Activated T-cell treated with anti-CD3 and anti-CD28 coated beads for 24 hours (primary cell): ENCODE measurements at regions not wholly inside any gene's neighbourhood (a gene's known extent, or its start where the extent isn't known, plus 50 kb on each side); places are given as distances from the start of the nearest gene placed in this dataset.

Experiments used
- DNase-seq: peaks from one replicate; pipeline ENCODE4 v3.0.0-alpha.2; 2020; ENCODE audit warnings: low read depth

DNA sequence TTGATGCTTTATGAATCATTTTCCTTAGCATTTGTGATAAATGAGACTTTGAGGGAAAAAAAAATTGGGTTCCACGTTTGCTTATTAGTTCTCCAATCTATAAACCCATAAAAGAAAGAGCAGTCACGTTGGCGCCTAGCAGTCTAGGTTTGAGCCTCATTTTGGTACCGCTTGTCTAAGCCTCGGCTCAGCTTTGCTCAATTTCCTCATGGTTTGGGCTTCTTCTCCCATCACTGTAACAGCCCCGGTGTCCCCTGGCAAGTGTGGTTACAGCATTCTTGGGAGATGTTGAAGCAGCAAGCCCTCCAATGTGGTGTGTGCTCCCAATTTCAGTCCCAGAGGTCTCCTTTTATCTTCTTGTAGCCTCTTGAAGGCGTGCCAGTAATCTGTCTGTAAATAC lies 578.4 kb downstream of the CDK5RAP2 start:
- no peak for DNase-seq

DNA sequence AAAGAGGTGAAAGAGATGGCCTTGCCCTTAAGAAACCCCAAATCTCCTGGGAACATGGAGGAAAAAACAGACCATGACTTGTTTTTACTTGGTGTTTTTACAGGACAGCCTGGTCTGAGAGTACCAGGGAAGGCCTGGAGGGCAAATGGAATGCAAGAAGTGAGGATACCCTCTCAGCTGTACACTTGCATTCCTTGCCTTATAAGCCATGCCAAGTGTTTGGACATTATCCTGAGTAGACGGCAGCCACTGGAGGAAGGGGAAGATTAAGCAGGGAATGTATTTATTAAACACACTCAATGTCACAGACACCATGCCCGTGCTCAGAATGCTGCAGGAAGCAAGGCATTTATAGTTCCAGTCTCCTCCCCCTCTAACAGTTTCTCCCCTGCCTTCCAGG lies 581.4 kb downstream of the CDK5RAP2 start:
- no peak for DNase-seq

DNA sequence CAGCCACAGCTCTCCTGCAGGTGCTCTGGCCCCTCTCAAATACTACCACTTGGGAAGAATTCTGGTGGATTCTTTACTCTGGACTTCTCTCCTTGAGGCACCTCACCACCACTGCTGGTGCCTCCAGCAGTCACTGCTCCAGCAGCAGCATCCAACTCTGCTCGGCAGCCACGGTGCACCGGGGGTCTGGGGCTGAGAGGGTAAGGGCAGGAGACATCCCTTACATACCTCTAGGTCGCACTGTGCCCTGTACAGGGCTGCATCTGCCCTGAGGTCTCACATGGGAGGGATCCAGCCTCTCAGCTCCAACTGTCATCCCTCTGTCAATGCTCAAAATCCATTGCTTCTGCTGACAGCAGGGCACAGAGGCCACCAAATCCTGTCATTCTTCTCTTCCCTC lies 588.2 kb downstream of the CDK5RAP2 start:
- DNase-seq, result no peak

DNA sequence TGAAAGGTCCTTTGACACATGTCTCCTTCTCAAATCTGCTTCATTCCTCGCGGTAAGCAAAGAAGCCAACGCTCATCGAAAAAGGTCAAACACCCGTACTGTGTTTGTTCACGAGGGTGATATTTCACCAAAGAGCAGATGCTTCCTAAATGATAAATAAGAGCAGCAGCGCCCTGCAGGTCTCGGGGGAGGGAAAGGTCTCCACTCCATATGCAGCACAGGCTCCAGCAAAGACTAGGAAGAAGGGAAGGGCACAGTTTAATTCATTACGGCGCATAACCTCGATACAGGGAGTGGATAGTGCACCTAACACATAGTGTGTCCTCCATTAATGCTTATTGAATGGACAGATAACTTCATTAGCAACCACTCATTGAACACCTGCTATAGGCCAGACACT lies 593.3 kb downstream of the CDK5RAP2 start:
- no peak for DNase-seq

DNA sequence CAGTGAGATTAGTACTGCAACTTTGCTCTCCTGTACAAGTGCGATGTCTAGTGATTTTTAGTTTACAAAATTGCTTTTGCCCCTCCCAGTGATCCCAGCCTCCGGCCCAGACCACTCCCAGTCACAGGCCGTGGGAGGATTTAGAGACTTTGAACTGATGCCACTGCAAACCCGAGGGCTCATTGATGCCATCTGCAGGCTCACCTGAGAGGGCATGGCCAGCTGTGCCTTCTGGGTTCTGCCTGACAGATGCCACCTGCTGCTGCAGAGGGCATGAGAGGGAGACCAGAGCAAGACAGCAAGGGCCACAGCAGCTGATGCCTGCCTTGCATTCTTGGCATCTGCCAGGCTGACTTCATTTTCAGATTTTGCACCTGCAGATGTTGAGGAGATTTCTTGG lies 593.8 kb downstream of the CDK5RAP2 start:
- no peak for DNase-seq

DNA sequence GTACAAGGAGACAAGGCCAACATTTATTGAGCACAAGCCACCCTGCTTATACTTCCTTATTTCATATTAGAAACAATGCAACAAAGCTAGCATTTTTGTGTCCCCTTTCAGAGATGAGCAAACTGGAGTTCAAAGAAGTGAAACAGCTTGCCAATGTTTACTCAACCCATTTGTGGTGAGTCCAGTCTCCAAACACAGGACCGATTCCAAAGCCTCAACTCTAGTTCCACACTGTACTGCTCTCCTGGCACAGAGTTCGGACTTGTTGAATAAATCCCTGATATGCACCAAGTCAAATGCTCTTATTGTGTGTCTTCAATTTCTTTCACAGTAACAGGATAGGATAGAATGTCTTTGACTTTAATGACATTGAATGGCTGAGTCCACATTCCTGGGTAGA lies 604.8 kb upstream of the BRINP1 start:
- no peak for DNase-seq

DNA sequence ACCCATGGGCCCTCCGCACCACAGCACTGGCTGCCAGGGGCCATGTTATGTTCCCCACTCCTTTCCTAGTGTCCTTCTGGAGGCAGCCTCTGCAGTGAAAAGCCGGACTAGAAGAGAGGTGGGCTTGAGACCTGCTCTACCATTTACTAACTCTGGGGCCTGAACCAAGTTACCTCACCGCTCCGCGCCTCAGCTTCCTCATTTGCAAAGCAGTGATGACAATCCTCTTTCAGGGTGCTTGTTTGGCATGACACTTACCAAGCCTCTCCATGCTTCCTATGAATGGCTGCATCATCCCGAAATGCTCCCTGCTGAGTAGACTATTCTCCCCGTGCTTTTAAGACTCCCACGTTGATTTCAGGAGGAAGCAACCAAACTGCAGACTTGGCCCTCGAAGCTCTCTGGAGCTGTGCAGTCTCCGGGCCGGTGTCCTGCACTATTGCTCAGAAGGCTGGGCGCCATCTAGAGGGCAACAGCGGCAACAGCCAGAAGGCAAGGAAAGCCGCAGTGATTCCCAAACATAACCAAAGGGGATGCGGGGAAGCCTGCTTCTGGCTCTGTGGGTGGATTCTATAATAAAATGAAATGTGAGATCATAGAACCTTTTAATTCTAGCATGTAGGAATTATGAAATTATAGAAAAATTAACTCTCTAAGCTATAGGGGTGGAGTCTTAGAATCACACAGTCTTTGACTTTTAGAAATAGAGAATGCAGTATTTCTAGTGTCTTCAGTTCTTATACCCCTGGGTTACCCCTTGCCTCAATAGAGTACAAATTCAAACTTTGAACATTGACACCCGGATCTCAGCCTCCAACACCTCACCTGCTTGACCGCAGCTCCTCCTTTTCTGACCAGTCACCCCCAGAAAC lies 599.8 kb upstream of the BRINP1 start:
- peak; percentile 13 for DNase-seq

DNA sequence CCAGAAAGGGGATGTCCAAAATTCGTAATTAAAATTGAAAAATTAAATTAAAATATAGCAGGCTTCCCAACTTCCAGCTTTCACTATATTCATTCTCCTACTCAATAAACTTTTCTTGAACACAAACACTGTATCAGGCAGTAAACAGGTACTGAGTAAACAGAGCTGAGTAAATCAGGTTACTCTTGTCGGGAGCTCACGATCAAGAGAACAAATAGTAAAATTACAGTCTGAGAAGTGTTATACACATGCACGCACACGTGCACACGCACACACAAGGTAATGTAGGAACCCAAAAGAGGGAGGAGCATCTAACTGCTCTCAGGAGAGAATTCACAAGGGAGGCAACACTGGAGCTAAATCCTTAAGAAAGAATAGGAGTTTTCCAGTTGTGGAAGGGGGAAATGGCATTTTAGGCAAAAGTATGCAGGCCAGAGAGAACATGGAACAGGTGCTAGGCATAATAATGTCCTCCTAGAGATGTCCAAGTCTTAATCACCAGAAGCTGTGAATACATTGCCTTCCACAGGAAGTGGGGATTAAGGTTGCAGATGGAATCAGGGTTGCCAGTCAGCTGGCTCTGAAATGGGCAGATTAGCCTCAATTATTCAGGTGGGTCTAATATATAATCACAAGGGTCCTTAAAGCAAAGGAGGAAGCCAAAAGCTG lies 598.8 kb upstream of the BRINP1 start:
- DNase-seq, result no peak

DNA sequence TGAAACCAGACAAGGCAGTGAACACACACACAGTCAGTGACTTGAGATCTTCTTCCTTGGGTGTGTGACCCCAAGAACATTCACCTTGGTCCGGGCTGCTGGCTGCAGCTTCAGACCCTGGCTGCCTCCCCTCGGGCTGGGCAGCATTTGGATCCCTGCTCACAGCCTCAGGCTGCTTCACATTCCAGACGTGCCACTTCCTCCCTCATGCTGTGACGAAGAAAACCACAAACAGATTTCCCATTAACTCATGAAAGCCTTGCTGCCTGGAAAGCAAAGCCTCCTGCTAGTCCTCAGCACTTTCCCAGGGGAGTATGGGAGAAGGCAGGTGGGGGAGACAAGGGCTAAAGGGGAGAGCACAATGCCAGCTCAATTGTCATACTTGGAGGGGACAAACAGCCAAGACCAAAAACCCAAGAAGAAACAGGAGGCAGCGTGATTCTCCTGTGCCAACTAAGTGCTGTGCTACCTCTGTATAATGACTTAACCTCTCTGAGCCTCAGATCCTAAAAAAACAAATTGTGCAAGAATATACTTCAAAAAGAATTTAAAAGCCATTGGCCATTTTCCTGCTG lies 594.6 kb upstream of the BRINP1 start:
- DNase-seq, result no peak

DNA sequence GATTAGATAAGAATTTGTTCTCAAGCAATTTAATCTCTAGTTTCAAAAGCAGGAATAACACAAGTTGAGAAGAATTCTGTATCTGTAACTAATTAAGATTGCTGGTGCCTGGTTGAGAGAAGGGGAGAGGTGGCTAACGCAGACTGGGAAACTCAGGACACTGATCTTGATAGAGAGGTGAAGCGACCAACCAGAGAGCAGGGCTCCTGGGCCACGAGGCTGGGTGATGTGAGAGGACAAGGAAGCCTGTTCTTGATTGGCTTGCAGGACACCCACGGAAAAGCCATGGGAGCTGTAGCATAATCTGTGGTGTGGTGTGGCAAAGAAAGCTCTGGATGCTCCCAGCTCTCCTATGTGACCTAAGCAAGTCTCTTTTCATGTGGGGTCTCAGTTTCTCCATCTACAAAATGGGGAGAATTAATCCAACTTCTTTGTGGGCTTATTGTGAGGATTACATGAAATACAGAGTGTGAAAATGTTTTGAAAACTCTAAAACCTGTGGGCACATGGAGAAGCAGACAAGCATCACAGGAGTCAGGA lies 594.1 kb upstream of the BRINP1 start:
- DNase-seq, result no peak

DNA sequence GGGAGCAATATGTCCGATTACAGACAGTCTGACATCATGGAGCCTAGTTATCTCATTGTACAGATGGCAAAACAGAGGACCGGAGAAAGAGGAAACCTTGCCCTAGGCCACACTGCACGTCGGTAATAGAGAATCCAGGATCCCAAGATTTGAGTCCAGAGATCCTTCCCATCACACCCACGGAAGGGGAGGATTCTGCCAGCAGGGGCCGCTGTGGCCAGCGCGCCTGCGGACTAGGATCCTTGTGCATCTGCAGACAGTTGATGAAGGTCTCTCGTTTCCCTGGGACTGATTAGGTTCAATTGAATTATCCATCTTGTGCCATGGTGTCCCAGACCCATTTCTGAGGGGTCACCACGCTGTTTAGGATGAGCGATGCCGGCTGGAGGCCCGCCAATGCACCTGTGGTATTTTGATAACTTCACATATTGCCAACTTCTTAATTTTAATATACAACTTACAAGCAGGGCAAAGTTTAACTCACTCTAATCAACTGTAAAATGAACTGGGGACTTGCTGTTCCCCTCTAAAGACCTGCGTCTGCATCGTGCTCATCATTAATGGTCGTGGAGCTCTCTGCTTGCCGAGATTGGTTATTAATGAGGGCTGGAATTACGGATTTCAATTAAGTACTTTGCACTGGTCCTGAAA lies 592.7 kb upstream of the BRINP1 start:
- no peak for DNase-seq

DNA sequence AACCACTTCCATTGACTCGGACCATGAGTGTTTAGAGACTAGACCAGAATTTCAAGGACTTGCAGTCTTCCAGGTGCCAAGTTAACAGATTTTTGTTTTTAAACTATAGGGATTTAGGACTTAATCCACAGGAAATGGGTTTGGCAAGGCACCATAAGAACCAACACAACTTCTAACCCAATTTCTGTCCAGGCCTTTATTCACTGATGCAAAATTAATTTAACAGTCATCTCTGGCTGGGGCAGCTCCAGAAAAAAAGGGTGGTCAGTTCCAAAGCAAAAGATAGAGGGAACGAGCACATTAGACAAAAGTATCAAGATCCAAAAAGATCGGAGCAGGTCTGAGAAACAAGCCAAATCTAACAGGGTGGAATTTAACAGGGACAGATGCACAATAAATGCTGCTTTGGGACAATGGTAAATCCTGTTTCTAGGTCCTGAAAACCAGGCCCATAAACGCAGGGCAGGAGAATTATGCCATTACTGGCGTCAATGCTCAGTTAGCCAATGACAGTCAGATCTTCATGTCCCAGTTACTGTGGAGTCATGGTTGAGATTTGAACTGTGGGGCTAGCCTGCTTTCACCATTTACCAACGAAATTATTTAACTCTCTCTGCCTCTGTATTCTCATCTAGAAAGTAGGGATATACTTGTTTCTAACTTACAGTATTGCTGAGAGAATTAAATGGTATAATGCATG lies 590.8 kb upstream of the BRINP1 start:
- DNase-seq, result no peak

DNA sequence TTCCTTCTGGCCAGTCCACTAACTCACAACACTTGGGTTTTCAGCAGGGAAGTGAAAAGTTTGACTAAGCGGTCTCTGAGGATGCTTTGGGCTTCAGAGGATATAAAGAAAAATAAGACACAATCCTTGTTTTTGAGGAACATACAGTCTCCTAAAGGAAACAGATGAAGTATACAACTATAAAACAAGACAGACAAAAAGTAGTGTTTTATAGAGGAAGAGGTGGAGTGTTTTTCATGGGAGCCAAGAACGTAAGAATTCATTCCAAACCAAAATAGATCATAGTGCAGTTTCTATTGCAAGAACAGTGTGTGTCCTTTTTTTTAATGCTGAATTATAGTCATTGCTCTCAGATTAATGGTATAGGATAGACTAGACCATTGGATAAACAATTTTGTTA lies 586.9 kb upstream of the BRINP1 start:
- no peak for DNase-seq

DNA sequence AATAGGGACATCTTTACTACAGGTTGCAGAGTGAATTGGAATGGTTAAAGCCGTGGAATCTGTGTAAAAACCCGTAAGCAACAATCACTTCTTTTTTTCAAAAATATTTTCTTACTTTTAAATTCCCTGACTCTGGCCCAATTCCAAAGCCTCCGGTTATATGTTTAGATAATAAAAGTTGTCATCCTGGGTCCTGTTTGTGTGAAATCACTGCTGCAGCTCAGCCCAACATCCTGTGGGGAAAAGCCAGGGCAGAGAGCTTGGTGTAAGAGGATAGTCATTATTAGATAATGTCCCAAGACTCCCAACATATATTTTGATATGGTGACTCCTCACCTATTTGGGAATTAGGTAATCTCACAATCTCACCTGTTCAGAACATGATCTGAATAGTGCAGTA lies 586.0 kb upstream of the BRINP1 start:
- DNase-seq, result no peak

DNA sequence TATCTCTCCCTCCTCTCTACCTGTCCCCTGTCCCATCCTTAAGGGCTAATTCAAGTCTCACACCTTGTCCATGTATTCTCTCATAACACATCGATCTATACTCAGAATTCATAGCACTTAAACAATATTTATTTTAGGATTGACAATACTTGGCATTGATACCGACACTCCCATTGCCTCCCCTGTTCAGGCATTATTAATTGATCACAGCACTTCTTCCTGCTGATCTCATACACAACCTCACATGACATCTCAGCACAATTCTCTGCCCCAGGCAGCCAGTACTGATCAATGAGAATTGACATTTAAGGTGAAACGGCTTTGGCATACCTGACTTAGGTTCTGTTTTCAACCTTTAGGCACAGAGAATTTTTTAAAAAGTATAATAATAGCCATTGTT lies 582.4 kb upstream of the BRINP1 start:
- DNase-seq, result no peak

DNA sequence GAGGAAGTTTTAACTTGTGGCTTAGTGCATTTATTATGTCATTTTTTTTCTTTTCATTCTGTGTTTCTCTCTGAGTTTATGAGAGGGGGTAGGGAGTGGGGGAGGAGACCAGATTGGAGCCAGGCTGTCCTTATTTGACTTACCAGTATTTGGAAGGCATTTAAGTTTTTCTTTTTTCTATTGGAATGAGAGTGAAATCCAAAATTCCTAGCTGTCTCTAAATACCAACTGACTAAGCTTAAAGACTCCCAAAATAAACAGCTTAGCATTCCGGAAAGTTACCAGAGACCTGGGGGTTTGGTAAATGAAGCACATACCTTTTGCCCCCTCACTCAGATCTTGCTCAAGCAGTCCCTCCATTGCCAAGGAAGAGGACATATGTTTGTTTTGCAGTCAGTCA lies 581.9 kb upstream of the BRINP1 start:
- DNase-seq, result no peak

DNA sequence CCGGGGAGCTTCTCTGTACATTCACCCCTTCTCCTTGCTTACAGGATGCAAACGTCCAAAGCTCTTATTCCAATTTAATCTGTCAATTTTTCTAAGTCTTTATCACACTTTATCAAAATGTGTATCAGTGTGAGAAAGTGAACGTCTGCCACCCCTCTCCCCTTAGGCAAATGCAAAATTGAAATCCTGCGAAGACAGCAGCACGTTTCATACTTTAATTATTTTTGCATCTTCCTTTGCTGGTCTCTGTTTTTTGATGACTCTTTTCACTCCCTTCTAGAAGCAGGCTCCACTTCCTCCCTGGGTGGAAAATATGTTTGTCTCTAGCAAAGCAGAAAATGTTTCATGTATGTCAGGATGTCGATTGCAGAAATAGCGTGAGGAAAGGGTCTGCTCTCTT lies 576.5 kb upstream of the BRINP1 start:
- DNase-seq, result no peak

DNA sequence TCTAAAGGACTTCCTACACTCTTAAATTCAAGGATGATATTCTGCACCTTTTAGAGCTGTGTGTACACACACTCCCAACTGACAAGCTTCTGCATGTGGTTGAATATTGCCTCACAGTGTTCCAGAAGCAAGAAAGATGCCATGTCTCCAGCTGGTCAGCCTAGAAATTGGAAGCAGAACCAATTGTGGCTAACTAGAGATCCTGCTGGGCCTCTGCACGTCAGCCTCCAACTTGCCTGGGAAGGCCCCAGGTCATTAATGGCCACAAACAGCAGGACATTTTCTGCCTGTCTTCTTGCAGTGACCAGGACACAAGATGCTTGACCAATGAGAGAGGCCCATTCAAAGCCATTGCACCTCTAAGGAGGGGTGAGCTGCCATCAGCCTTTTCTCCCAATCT lies 571.9 kb upstream of the BRINP1 start:
- no peak for DNase-seq

DNA sequence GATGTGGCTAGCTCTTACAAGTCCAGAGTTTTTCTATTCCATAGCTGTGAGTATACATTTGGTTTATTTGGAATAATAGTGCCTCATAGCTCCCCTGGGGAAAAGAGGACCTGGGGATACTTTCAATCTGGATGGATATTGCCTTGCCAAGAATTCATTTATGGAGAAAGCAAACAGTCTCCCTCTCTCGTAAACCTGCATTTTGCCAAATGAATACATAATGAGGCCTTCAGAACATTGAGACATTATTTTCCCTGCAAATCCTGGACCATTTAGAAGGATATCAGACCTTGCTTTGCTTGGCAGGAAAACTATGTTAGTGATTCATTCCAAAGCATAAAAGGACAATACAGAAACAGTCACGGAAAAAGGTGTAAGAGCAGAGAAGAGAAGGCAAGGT lies 569.6 kb upstream of the BRINP1 start:
- no peak for DNase-seq

DNA sequence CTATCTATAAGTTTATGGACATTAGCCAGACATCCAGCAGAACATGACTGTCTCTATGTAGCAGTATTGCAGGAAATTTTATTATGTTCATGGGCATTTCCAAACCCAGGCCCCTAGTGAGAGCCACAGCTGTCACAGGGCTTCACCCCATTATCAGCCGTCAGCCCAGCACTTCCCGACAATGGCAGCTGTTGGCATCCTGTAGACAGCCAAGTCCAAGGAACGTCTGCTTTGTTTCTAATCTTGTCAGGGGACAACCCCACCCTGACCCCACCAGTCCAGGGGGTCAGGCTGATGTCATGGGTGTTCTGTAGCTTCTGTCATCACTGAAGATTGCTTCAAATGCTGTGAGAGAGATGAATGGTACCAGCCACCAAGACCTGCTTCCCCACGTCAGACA lies 565.3 kb upstream of the BRINP1 start:
- DNase-seq, result no peak

DNA sequence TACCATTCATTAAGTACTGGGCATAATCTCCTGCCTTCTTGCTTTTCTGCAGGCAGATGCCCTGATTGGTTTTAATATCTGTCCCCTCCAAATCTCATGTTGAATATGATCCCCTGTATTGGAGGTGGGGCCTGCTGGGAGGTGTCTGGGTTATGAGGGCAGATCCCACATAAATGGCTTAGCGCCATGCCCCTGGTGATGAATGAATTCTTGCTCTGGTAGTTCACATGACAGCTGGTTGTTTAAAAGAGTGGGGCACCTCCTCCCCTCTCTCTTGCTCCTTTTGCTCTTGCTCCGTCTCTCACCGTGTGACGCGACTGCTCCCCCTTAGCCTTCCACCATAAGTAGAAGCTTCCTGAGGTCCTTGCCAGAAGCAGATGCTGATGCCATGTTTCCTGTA lies 564.0 kb upstream of the BRINP1 start:
- no peak for DNase-seq

DNA sequence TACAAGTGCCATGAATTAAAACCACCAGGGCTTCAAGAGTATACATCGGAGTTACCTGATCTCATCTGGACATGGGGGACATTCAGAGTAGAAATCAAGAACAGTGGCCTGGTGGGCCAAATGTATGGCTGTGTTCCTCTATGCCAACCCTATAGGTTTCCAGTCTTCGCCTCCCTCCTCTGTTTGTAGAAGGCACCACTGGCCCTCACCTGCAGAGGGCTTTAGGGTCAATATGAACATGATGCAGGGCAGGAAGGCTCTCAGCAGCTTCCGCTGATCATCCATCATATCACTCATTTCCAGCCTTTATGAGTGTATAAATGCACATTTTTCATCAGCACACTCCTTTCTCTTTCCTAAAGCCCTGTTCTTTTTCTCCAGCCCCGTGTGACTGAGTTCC lies 555.5 kb upstream of the BRINP1 start:
- no peak for DNase-seq
